A549 (cell line): ENCODE measurements at regions not wholly inside any gene's neighbourhood (a gene's known extent, or its start where the extent isn't known, plus 50 kb on each side); places are given as distances from the start of the nearest gene placed in this dataset.

Experiments
- ATAC-seq, 2 experiments: fragments of 200-7000 bp in 1 of 2; fragments of >200 bp in 1 of 2; cut with Nextera tagmentation in 1 of 2; cut with Tn5 transposase in 1 of 2; 3 replicates each; pipeline versions ENCODE4 v1.8.0 to v1.9.1; 2018 to 2020; ENCODE audit warnings: mild to moderate bottlenecking in 1 of 2, moderate library complexity in 1 of 2
- CTCF ChIA-PET: fragments of 300-600 bp; sonication (Branson Sonifier 250); formaldehyde crosslinking; extraction: SDS; loops from one replicate; lab custom pipeline; 2021; ENCODE audit warnings: antibody characterized with exemption, inconsistent platforms; lab: Yijun Ruan, JAX
- POLR2A ChIA-PET: fragments of 350-600 bp; formaldehyde crosslinking; extraction: SDS; loops from one replicate; lab custom pipeline; 2021; ENCODE audit warnings: antibody characterized with exemption, inconsistent platforms; lab: Yijun Ruan, JAX
- DNase-seq, 2 experiments: peaks; one replicate each; pipeline versions ENCODE4 v3.0.0 to v3.0.0-alpha.2; 2011 to 2016; ENCODE audit warnings: low read depth in 1 of 2, low spot score in 1 of 2
- FAIRE-seq: peaks from 2 replicates; lab custom pipeline; 2011; peaks lifted over from hg19 to GRCh38; lab: Jason Lieb, UNC
- H3K27ac ChIP-seq, 2 experiments: fragments of >200 bp; sonication (Bioruptor Twin); formaldehyde crosslinking; 3 replicates each; pipeline ENCODE4 v1.5.1; 2016 to 2017
- H3K4me1 ChIP-seq: fragments of >200 bp; sonication (Bioruptor Twin); formaldehyde crosslinking; 3 replicates; pipeline ENCODE4 v1.6.1; 2016
- H3K4me2 ChIP-seq: fragments of >200 bp; sonication (Bioruptor Twin); formaldehyde crosslinking; 3 replicates; pipeline ENCODE4 v1.6.1; 2016
- H3K4me3 ChIP-seq: fragments of >200 bp; sonication (Bioruptor Twin); formaldehyde crosslinking; 3 replicates; pipeline ENCODE4 v1.5.1; 2016
- H3K9me3 ChIP-seq: fragments of >200 bp; sonication (Bioruptor Twin); formaldehyde crosslinking; 3 replicates; pipeline ENCODE4 v1.6.1; 2016
- ATOH8 ChIP-seq: fragments of 250-450 bp; sonication (Bioruptor Pico); IDR thresholded peaks from 2 replicates; pipeline ENCODE4 v1.5.0; 2020; ENCODE audit warnings: low read depth, mild to moderate bottlenecking, moderate library complexity
- BHLHE40 ChIP-seq: IDR thresholded peaks from 2 replicates; pipeline ENCODE4 v1.6.1; 2012; ENCODE audit warnings: low read depth, low read length, inconsistent platforms
- CBX8 ChIP-seq: fragments of 200-600 bp; sonication (generic); IDR thresholded peaks from 2 replicates; pipeline ENCODE4 v1.6.1; 2016
- CEBPB ChIP-seq, 2 experiments: fragments of >200 bp in 1 of 2; sonication (Bioruptor Twin) in 1 of 2; formaldehyde crosslinking in 1 of 2; IDR thresholded peaks; 2 replicates each; pipeline ENCODE4 v1.6.1; 2012 to 2016
- CHD4 ChIP-seq: fragments of 200-600 bp; sonication (generic); IDR thresholded peaks from 2 replicates; pipeline ENCODE4 v1.6.1; 2016; ENCODE audit warnings: antibody characterized with exemption, mild to moderate bottlenecking, borderline replicate concordance
- ELK1 ChIP-seq: fragments of 150-350 bp; IDR thresholded peaks from 2 replicates; pipeline ENCODE4 v1.6.1; 2014; ENCODE audit warnings: low read depth, mild to moderate bottlenecking, low read length
- EP300 ChIP-seq, 2 experiments: fragments of >200 bp; sonication (Bioruptor Twin); formaldehyde crosslinking; IDR thresholded peaks; 2 replicates in 1 of 2; 3 replicates in 1 of 2; pipeline ENCODE4 v1.6.1; 2016 to 2017
- ESRRA ChIP-seq: fragments of 150-350 bp; IDR thresholded peaks from 2 replicates; pipeline ENCODE4 v1.6.1; 2014; ENCODE audit warnings: mild to moderate bottlenecking, low read length, borderline replicate concordance
- HDAC2 ChIP-seq: fragments of 200-600 bp; sonication (generic); IDR thresholded peaks from 2 replicates; pipeline ENCODE4 v1.6.1; 2016
- HEYL ChIP-seq: fragments of 250-450 bp; sonication (Bioruptor Pico); IDR thresholded peaks from 2 replicates; pipeline ENCODE4 v1.8.0; 2021; ENCODE audit warnings: mild to moderate bottlenecking, moderate library complexity
- HOXA7 ChIP-seq: fragments of 250-450 bp; sonication (Bioruptor Pico); IDR thresholded peaks from 2 replicates; pipeline ENCODE4 v1.5.0; 2020; ENCODE audit warnings: mild to moderate bottlenecking, moderate library complexity
- KDM1A ChIP-seq: fragments of 200-600 bp; sonication (generic); IDR thresholded peaks from 2 replicates; pipeline ENCODE4 v1.6.1; 2016; ENCODE audit warnings: low read depth, mild to moderate bottlenecking
- MAX ChIP-seq: IDR thresholded peaks from 2 replicates; pipeline ENCODE4 v1.6.1; 2012
- MYC ChIP-seq: IDR thresholded peaks from 2 replicates; pipeline ENCODE4 v1.6.1; 2012; ENCODE audit warnings: mild to moderate bottlenecking, inconsistent platforms, low read length, improper control_type of control experiment, borderline replicate concordance
- NFE2L2 ChIP-seq: fragments of 150-350 bp; conservative IDR thresholded peaks from 2 replicates; pipeline ENCODE4 v1.6.1; 2014; ENCODE audit warnings: low read length
- NPAS2 ChIP-seq: fragments of 250-450 bp; sonication (Bioruptor Pico); IDR thresholded peaks from 2 replicates; pipeline ENCODE4 v1.8.0; 2022; ENCODE audit warnings: mild to moderate bottlenecking, moderate library complexity, borderline replicate concordance
- NR3C1 ChIP-seq: fragments of >200 bp; sonication (Bioruptor Twin); formaldehyde crosslinking; IDR thresholded peaks from 3 replicates; pipeline ENCODE4 v1.6.1; 2017
- PBX3 ChIP-seq: IDR thresholded peaks from 2 replicates; pipeline ENCODE4 v1.6.1; 2012
- POLR2AphosphoS2 ChIP-seq: conservative IDR thresholded peaks from 2 replicates; pipeline ENCODE4 v1.6.1; 2012; ENCODE audit warnings: low read length, improper control_type of control experiment, inconsistent platforms
- RCOR1 ChIP-seq: fragments of 150-350 bp; IDR thresholded peaks from 2 replicates; pipeline ENCODE4 v1.6.1; 2014; ENCODE audit warnings: antibody characterized with exemption, low read length, low read depth
- SMC3 ChIP-seq: fragments of >200 bp; sonication (Bioruptor Twin); formaldehyde crosslinking; IDR thresholded peaks from 3 replicates; pipeline ENCODE4 v1.6.1; 2018; ENCODE audit warnings: inconsistent platforms
- TP53 ChIP-seq: fragments of 250-450 bp; sonication (Bioruptor Pico); IDR thresholded peaks from 2 replicates; pipeline ENCODE4 v1.5.0; 2021; ENCODE audit warnings: mild to moderate bottlenecking, moderate library complexity
- USF2 ChIP-seq: fragments of 450-650 bp; IDR thresholded peaks from 2 replicates; pipeline ENCODE4 v1.6.1; 2014; ENCODE audit warnings: antibody characterized with exemption
- ZC3H11A ChIP-seq: fragments of 450-650 bp; IDR thresholded peaks from 2 replicates; pipeline ENCODE4 v1.6.1; 2014; ENCODE audit warnings: antibody characterized with exemption, mild to moderate bottlenecking
- ZSCAN20 ChIP-seq: fragments of 250-450 bp; sonication (Bioruptor Pico); IDR thresholded peaks from 2 replicates; pipeline ENCODE4 v1.8.0; 2022; ENCODE audit warnings: mild to moderate bottlenecking, moderate library complexity
- WGBS: methylation state at CpG from one replicate; pipeline ENCODE4 v1.1.6; 2017; ENCODE audit errors: missing lambda C conversion rate; 5-methylcytosine and 5-hydroxymethylcytosine counted together

- no peak overlapping the region for H3K27ac ChIP-seq
- WGBS, result 85% methylated on average over 3 of the region's 3 CpGs
- ATAC-seq, result no peak
- CTCF ChIA-PET, result interaction anchor here (13.1 kb wide), 1 partner anchor 201 kb away, joined by 201 read pairs; no protein-coding TSS in a partner anchor
- H3K9me3 ChIP-seq, result no peaks in the 10 kb centered on the region
- TF ChIP-seq MAX, result no peak
- no peak for TF ChIP-seq NR3C1
- TF ChIP-seq KDM1A, result no peak
- no peak for TF ChIP-seq ZSCAN20 (CRISPR knock-in tag)
- no peak for TF ChIP-seq SMC3
- no peak for TF ChIP-seq PBX3
- TF ChIP-seq NPAS2, result no peak
- TF ChIP-seq BHLHE40, result no peak
- no peak for TF ChIP-seq ELK1
- TF ChIP-seq CBX8, result no peak
- no peak for TF ChIP-seq ATOH8 (CRISPR knock-in tag)
- TF ChIP-seq HOXA7 (CRISPR knock-in tag), result no peak
- no peak for TF ChIP-seq TP53 (CRISPR knock-in tag)
- no peak for TF ChIP-seq ESRRA
- TF ChIP-seq, all 56 proteins: peak for 0
- Histone ChIP-seq H3K4me3 (no peak overlapping the region), H3K4me1 (peaks cover 14% of the 10 kb centered on the region; the same call in 2 of the 3 replicates), H3K4me2 (no peak overlapping the region)
- DNase-seq, result no peak
- no peak for FAIRE-seq
- POLR2A ChIA-PET, result no interaction called here
These were observed 58.6 kb upstream of the ANK3 start for GRCh38 chr10:60448246-60448645.

- no peak for DNase-seq
- FAIRE-seq, result no peak
- ATAC-seq, result no peak
- Histone ChIP-seq H3K4me3 (no peak overlapping the region), H3K4me2 (no peak overlapping the region), H3K9me3 (no peaks in the 10 kb centered on the region), H3K4me1 (peaks cover 14% of the 10 kb centered on the region; the same call in 2 of the 3 replicates), H3K27ac (no peak overlapping the region; a peak in 1 of 6 replicates)
- POLR2A ChIA-PET, result no interaction called here
- TF ChIP-seq HEYL (CRISPR knock-in tag), result no peak
- no peak for TF ChIP-seq HDAC2
- no peak for TF ChIP-seq MYC
- TF ChIP-seq ZC3H11A, result no peak
- no peak for TF ChIP-seq USF2
- TF ChIP-seq POLR2AphosphoS2, result no peak
- TF ChIP-seq PBX3, result no peak
- no peak for TF ChIP-seq CHD4
- no peak for TF ChIP-seq RCOR1
- TF ChIP-seq CEBPB (IDR thresholded peaks at IDR 0.05), result no peak
- no peak for TF ChIP-seq NFE2L2
- TF ChIP-seq KDM1A, result no peak
- no peak for TF ChIP-seq EP300 (IDR thresholded peaks at IDR 0.05)
- CTCF ChIA-PET, result interaction anchor here (1.1 to 13.1 kb wide), 4 partner anchors 203 to 332 kb away, joined by 3 to 201 read pairs (median 8); no protein-coding TSS in a partner anchor
- WGBS, result 67% methylated on average over 3 of the region's 3 CpGs
These were observed 57.2 kb upstream of the ANK3 start for GRCh38 chr10:60446851-60447250.
